ENCODE measurements at regions not wholly inside any gene's neighbourhood (a gene's known extent, or its start where the extent isn't known, plus 50 kb on each side); places are given as distances from the start of the nearest gene placed in this dataset.

GRCh38 chr20:56805966-56806365, 176.9 kb downstream of the TFAP2C start:
- DNase-seq (no peak), ATAC-seq (replicated peaks) (no peak)
- Mint-ChIP-seq H3K27me3 (peaks cover 12 to 23% of the 10 kb centered on the region in 2 donors), H3K4me3 (no peak overlapping the region), H3K4me1 (ENCODE audit: low read depth in 2 of 2) (no peaks in the 10 kb centered on the region), H3K36me3 (ENCODE audit: insufficient read depth) (no peaks in the 10 kb centered on the region), H3K9me3 (no peaks in the 10 kb centered on the region), H3K27ac (no peak overlapping the region)

GRCh38 chr20:56806952-56807517, 177.9 kb downstream of the TFAP2C start:
- H3K27ac Mint-ChIP-seq, result no peak overlapping the region
- ATAC-seq (replicated peaks), result no peak

GRCh38 chr20:56808117-56808725, 179.1 kb downstream of the TFAP2C start:
- H3K36me3 Mint-ChIP-seq (ENCODE audit: insufficient read depth), result no peaks in the 10 kb centered on the region
- H3K27me3 Mint-ChIP-seq, result peaks cover 11 to 23% of the 10 kb centered on the region in 2 donors
- no peaks in the 10 kb centered on the region for H3K4me1 Mint-ChIP-seq (ENCODE audit: low read depth in 2 of 2)
- no peak for ATAC-seq (replicated peaks)
- DNase-seq, result no peak
- H3K27ac Mint-ChIP-seq, result no peak overlapping the region
- no peaks in the 10 kb centered on the region for H3K9me3 Mint-ChIP-seq
- no peak overlapping the region for H3K4me3 Mint-ChIP-seq

More at GRCh38 chr20:56806952-56807517, 177.9 kb downstream of the TFAP2C start:
- no peaks in the 10 kb centered on the region for H3K9me3 Mint-ChIP-seq
- no peak overlapping the region for H3K4me3 Mint-ChIP-seq
- no peaks in the 10 kb centered on the region for H3K36me3 Mint-ChIP-seq (ENCODE audit: insufficient read depth)
- no peak for DNase-seq
- peaks cover 11 to 23% of the 10 kb centered on the region in 2 donors for H3K27me3 Mint-ChIP-seq
- H3K4me1 Mint-ChIP-seq (ENCODE audit: low read depth in 2 of 2), result no peaks in the 10 kb centered on the region

GRCh38 chr20:56808732-56809131, 179.6 kb downstream of the TFAP2C start:
- Mint-ChIP-seq H3K36me3 (ENCODE audit: insufficient read depth) (no peaks in the 10 kb centered on the region), H3K9me3 (no peaks in the 10 kb centered on the region), H3K27me3 (peaks cover 11 to 23% of the 10 kb centered on the region in 2 donors), H3K27ac (no peak overlapping the region), H3K4me3 (no peak overlapping the region), H3K4me1 (ENCODE audit: low read depth in 2 of 2) (no peaks in the 10 kb centered on the region)
- DNase-seq (no peak), ATAC-seq (replicated peaks) (no peak)

GRCh38 chr20:56809668-56810067, 180.6 kb downstream of the TFAP2C start:
- H3K4me3 Mint-ChIP-seq, result no peak overlapping the region
- no peak overlapping the region for H3K27ac Mint-ChIP-seq
- no peaks in the 10 kb centered on the region for H3K9me3 Mint-ChIP-seq
- ATAC-seq (replicated peaks) (no peak), DNase-seq (no peak)
- H3K27me3 Mint-ChIP-seq, result peaks cover 11 to 23% of the 10 kb centered on the region in 2 donors
- H3K4me1 Mint-ChIP-seq (ENCODE audit: low read depth in 2 of 2), result no peaks in the 10 kb centered on the region
- no peaks in the 10 kb centered on the region for H3K36me3 Mint-ChIP-seq (ENCODE audit: insufficient read depth)

- no peak for ATAC-seq (replicated peaks)
- peaks cover 11 to 23% of the 10 kb centered on the region in 2 donors for H3K27me3 Mint-ChIP-seq
Observed at GRCh38 chr20:56810141-56810540, 181.0 kb downstream of the TFAP2C start.

GRCh38 chr20:56815796-56816195, 186.7 kb downstream of the TFAP2C start:
- H3K4me1 Mint-ChIP-seq (ENCODE audit: low read depth in 2 of 2), result no peaks in the 10 kb centered on the region
- peaks cover 9 to 15% of the 10 kb centered on the region in 2 donors for H3K9me3 Mint-ChIP-seq
- H3K4me3 Mint-ChIP-seq, result no peak overlapping the region
- DNase-seq (no peak), ATAC-seq (replicated peaks) (no peak)
- no peak overlapping the region for H3K27ac Mint-ChIP-seq
- H3K27me3 Mint-ChIP-seq, result peaks cover 8 to 12% of the 10 kb centered on the region in 2 donors
- H3K36me3 Mint-ChIP-seq (ENCODE audit: insufficient read depth), result no peaks in the 10 kb centered on the region

More at GRCh38 chr20:56810141-56810540, 181.0 kb downstream of the TFAP2C start:
- no peaks in the 10 kb centered on the region for H3K4me1 Mint-ChIP-seq (ENCODE audit: low read depth in 2 of 2)
- no peak overlapping the region for H3K27ac Mint-ChIP-seq
- no peaks in the 10 kb centered on the region for H3K9me3 Mint-ChIP-seq
- H3K36me3 Mint-ChIP-seq (ENCODE audit: insufficient read depth), result no peaks in the 10 kb centered on the region
- no peak overlapping the region for H3K4me3 Mint-ChIP-seq
- no peak for DNase-seq

- H3K36me3 Mint-ChIP-seq (ENCODE audit: insufficient read depth), result no peaks in the 10 kb centered on the region
- H3K9me3 Mint-ChIP-seq, result peaks cover 9 to 19% of the 10 kb centered on the region in 2 donors
- DNase-seq, result no peak
- H3K27ac Mint-ChIP-seq, result no peak overlapping the region
- no peak overlapping the region for H3K4me3 Mint-ChIP-seq
- H3K4me1 Mint-ChIP-seq (ENCODE audit: low read depth in 2 of 2), result no peaks in the 10 kb centered on the region
- ATAC-seq (replicated peaks), result no peak
- H3K27me3 Mint-ChIP-seq, result peaks cover 13 to 17% of the 10 kb centered on the region in 2 donors
Observed at GRCh38 chr20:56816349-56816748, 187.2 kb downstream of the TFAP2C start.

- H3K9me3 Mint-ChIP-seq, result peaks cover 9 to 19% of the 10 kb centered on the region in 2 donors
- H3K4me1 Mint-ChIP-seq (ENCODE audit: low read depth in 2 of 2), result no peaks in the 10 kb centered on the region
- H3K27ac Mint-ChIP-seq, result no peak overlapping the region
- no peak for DNase-seq
- ATAC-seq (replicated peaks), result no peak
- H3K27me3 Mint-ChIP-seq, result peaks cover 15 to 23% of the 10 kb centered on the region in 2 donors
- H3K4me3 Mint-ChIP-seq, result no peak overlapping the region
- no peaks in the 10 kb centered on the region for H3K36me3 Mint-ChIP-seq (ENCODE audit: insufficient read depth)
Observed at GRCh38 chr20:56817780-56818675, 188.9 kb downstream of the TFAP2C start.

- Mint-ChIP-seq H3K4me1 (ENCODE audit: low read depth in 2 of 2) (no peaks in the 10 kb centered on the region), H3K9me3 (peaks cover 9 to 19% of the 10 kb centered on the region in 2 donors), H3K4me3 (no peak overlapping the region), H3K36me3 (ENCODE audit: insufficient read depth) (no peaks in the 10 kb centered on the region), H3K27ac (no peak overlapping the region), H3K27me3 (peaks cover 15 to 23% of the 10 kb centered on the region in 2 donors)
- ATAC-seq (replicated peaks) (no peak), DNase-seq (no peak)
Observed at GRCh38 chr20:56820984-56821383, 191.9 kb downstream of the TFAP2C start.

- H3K9me3 Mint-ChIP-seq, result peaks cover 3 to 7% of the 10 kb centered on the region in 2 donors
- H3K36me3 Mint-ChIP-seq (ENCODE audit: insufficient read depth), result no peaks in the 10 kb centered on the region
- H3K27me3 Mint-ChIP-seq, result peaks cover 16 to 32% of the 10 kb centered on the region in 2 donors
- no peaks in the 10 kb centered on the region for H3K4me1 Mint-ChIP-seq (ENCODE audit: low read depth in 2 of 2)
- ATAC-seq (replicated peaks) (no peak), DNase-seq (no peak)
- no peak overlapping the region for H3K4me3 Mint-ChIP-seq
- H3K27ac Mint-ChIP-seq, result no peak overlapping the region
Observed at GRCh38 chr20:56826306-56826704, 197.2 kb downstream of the TFAP2C start.

GRCh38 chr20:56826705-56827665, 197.9 kb downstream of the TFAP2C start:
- no peak overlapping the region for H3K4me3 Mint-ChIP-seq
- H3K4me1 Mint-ChIP-seq (ENCODE audit: low read depth in 2 of 2), result no peaks in the 10 kb centered on the region
- H3K27me3 Mint-ChIP-seq, result peaks cover 14 to 32% of the 10 kb centered on the region in 2 donors
- H3K9me3 Mint-ChIP-seq, result peaks cover 3 to 7% of the 10 kb centered on the region in 2 donors
- DNase-seq, result no peak
- H3K36me3 Mint-ChIP-seq (ENCODE audit: insufficient read depth), result no peaks in the 10 kb centered on the region
- ATAC-seq (replicated peaks), result no peak
- H3K27ac Mint-ChIP-seq, result no peak overlapping the region

- Mint-ChIP-seq H3K36me3 (ENCODE audit: insufficient read depth) (no peaks in the 10 kb centered on the region), H3K27me3 (peaks cover 14 to 35% of the 10 kb centered on the region in 2 donors), H3K4me1 (ENCODE audit: low read depth in 2 of 2) (no peaks in the 10 kb centered on the region), H3K9me3 (peaks cover 3 to 7% of the 10 kb centered on the region in 2 donors), H3K4me3 (no peak overlapping the region), H3K27ac (no peak overlapping the region)
- DNase-seq (no peak), ATAC-seq (replicated peaks) (no peak)
Observed at GRCh38 chr20:56827763-56828162, 198.7 kb downstream of the TFAP2C start.
